GOT3 (cell line): ENCODE measurements at regions not wholly inside any gene's neighbourhood (a gene's known extent, or its start where the extent isn't known, plus 50 kb on each side); places are given as distances from the start of the nearest gene placed in this dataset.

Experiments
- DNase-seq: peaks from one replicate; lab custom pipeline; 2025; ENCODE audit warnings: mixed read lengths; lab: John Stamatoyannopoulos, UW

GRCh38 chr2:100764430-100764829 is 55.5 kb upstream of the NPAS2 start:
- DNase-seq = no peak

- no peak for DNase-seq
Measured at GRCh38 chr2:100765481-100765880, 54.5 kb upstream of the NPAS2 start.

- no peak for DNase-seq
Measured at GRCh38 chr2:100766256-100766655, 53.7 kb upstream of the NPAS2 start.

GRCh38 chr2:100766806-100767205 is 53.1 kb upstream of the NPAS2 start:
- no peak for DNase-seq

GRCh38 chr2:100767224-100767653 is 52.7 kb upstream of the NPAS2 start:
- DNase-seq = no peak

DNA sequence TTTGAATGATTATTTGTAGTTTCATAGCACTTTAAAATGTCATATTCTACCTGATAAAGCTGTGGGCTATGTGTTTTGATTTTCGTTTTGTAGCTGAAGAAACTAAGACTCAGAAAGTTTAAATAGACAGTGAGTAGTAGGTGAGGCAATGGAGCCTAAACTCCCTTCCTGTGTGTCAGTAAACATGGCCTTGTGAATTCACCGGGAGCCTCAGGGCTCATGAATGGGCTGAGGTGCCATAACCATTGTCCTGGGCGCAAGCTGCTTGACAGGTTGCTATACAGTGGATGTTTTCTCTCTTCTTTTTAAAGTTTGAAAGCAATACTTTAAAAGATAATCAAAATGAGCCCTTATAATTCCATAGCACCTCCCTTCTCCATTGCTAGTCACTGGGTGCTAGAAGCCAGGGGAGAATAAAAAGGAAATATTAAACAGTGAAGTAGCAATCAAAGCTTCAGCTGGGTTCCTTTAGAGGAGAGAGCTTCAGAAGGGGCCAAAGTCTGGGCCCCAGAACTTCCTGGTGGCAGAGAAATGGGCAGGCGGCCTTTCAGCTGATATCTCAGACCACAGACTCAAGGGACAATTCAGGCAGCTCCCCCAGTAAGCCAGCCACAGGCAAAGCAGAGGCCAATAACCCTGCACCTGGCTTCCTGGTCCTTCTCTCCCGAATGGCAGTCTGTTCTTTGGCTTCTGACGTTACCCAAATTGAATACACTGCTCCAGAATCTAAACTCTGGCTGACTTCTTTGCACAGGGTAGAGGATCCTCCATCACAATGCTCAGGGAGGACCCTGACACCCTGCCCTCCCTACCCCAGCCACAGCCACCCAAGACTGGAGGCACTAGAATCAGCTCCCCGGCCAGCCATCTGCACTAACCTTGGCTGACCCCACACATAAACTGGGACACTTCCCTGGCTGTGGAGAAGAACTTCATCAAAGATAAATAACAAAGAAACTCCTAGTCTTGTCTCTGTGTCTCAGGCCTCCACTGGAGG is 51.8 kb upstream of the NPAS2 start:
- DNase-seq = no peak
